ENCODE measurements at regions not wholly inside any gene's neighbourhood (a gene's known extent, or its start where the extent isn't known, plus 50 kb on each side); places are given as distances from the start of the nearest gene placed in this dataset.

DNA sequence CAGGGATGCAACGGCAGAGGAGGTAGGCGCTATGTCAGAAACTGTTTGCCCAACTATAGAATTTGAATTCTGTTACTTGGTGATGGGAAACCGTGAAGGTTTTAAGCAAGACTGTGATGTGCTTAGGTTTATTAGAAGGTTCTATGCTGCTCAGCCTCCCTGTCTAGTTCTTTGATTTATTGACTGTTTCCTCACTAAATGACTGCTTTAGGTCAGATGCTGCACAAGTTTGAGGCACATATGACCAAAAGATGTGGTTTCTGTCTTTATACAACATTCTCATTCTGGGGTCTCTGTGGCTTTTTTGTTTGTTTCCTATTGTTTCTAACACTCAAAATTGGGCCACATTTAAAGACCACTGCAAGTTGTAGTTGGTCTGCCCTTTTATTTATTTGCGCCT is 323.0 kb upstream of the OBI1 start:
- Mint-ChIP-seq H3K27me3 (ENCODE audit: low read depth) (peaks cover 37% of the 10 kb centered on the region), H3K27ac (ENCODE audit: unreplicated experiment) (no peak overlapping the region), H3K36me3 (ENCODE audit: low read depth) (no peaks in the 10 kb centered on the region), H3K4me1 (no peaks in the 10 kb centered on the region), H3K9me3 (no peaks in the 10 kb centered on the region), H3K4me3 (no peak overlapping the region)
- no peak for DNase-seq (ENCODE audit: low read depth, low spot score)
- TF ChIP-seq, protein P1, sequence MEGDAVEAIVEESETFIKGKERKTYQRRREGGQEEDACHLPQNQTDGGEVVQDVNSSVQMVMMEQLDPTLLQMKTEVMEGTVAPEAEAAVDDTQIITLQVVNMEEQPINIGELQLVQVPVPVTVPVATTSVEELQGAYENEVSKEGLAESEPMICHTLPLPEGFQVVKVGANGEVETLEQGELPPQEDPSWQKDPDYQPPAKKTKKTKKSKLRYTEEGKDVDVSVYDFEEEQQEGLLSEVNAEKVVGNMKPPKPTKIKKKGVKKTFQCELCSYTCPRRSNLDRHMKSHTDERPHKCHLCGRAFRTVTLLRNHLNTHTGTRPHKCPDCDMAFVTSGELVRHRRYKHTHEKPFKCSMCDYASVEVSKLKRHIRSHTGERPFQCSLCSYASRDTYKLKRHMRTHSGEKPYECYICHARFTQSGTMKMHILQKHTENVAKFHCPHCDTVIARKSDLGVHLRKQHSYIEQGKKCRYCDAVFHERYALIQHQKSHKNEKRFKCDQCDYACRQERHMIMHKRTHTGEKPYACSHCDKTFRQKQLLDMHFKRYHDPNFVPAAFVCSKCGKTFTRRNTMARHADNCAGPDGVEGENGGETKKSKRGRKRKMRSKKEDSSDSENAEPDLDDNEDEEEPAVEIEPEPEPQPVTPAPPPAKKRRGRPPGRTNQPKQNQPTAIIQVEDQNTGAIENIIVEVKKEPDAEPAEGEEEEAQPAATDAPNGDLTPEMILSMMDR (conservative IDR thresholded peaks at IDR 0.05) = no peak

DNA sequence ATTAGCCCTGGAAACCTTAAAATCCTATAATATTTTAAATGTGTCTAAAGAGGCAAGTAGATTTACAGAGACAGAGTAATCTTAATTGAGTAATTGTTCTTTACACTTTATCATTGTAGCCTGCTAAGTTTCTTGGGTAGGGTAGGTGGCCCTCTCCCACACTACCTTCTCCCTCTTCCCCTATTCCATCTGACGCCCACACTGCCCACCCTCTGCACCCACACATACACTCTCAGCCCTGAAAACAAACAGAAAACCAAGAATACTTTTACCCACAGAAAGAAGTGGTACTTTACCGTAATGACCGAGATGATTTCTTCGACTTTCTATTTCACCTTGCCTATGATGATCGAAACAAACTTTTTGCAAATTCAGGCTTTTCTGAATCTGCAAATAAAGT is 320.4 kb upstream of the OBI1 start:
- TF ChIP-seq, protein P1 (conservative IDR thresholded peaks at IDR 0.05) = no peak
- Mint-ChIP-seq H3K27me3 (ENCODE audit: low read depth) (peaks cover 44% of the 10 kb centered on the region), H3K4me1 (no peaks in the 10 kb centered on the region), H3K9me3 (no peaks in the 10 kb centered on the region), H3K4me3 (no peak overlapping the region), H3K27ac (ENCODE audit: unreplicated experiment) (no peak overlapping the region), H3K36me3 (ENCODE audit: low read depth) (no peaks in the 10 kb centered on the region)
- DNase-seq (ENCODE audit: low read depth, low spot score) = no peak

DNA sequence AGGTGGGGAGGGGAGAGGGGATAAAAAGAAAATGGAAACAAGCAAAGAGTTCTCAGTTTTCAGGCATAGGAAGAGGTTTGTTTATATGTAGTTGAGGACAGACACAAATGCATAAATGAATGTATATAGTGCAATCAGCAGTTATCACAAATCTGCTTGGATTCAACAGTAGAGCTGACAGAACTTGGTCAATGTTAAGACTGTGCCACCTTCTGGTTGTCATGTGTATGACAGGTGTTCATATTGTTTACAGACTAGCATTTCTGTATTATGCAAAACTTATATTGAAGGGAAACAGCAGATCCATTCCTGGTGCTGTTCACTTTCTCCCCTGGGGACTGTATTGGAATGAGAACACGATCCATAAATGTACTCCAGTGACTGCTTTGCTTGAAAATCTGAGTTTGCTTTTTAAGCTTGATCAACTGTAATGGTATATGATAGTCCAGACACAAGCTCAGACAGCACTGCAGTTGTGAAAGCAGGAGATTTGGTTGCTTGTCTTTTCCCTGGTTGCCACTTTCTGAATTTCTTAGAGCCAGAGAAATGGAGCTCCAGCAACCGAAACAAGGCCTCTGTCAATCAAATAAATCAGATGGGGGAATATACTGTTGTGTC is 319.5 kb upstream of the OBI1 start:
- Mint-ChIP-seq H3K9me3 (no peaks in the 10 kb centered on the region), H3K27ac (ENCODE audit: unreplicated experiment) (no peak overlapping the region), H3K36me3 (ENCODE audit: low read depth) (no peaks in the 10 kb centered on the region), H3K4me1 (no peaks in the 10 kb centered on the region), H3K27me3 (ENCODE audit: low read depth) (peaks cover 43% of the 10 kb centered on the region), H3K4me3 (no peak overlapping the region)
- DNase-seq (ENCODE audit: low read depth, low spot score) = peak; percentile 60
- TF ChIP-seq, protein P1 (conservative IDR thresholded peaks at IDR 0.05) = peak; percentile 81

DNA sequence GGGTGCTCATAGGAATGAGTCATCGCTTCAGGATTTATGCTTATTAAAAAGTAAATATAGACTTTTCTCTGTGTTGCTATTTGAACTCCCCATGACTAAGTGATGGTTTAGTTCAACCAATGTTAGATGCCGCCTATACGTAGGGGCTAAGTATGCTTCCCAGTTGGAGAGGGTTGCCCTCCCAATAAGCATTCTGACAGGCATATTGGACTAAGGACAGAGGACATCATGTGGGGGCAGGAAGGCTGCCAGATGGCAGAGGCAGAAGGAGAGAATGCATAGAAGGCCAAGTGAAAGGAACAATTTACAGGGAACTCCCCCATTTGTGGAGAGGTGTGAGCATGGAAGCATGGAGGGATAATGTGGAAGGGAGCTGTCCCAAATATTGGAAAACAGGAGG is 318.4 kb upstream of the OBI1 start:
- Mint-ChIP-seq H3K27me3 (ENCODE audit: low read depth) (peaks cover 37% of the 10 kb centered on the region), H3K36me3 (ENCODE audit: low read depth) (no peaks in the 10 kb centered on the region), H3K9me3 (no peaks in the 10 kb centered on the region), H3K4me1 (no peaks in the 10 kb centered on the region), H3K27ac (ENCODE audit: unreplicated experiment) (no peak overlapping the region), H3K4me3 (no peak overlapping the region)
- TF ChIP-seq, protein P1 (conservative IDR thresholded peaks at IDR 0.05) = no peak
- no peak for DNase-seq (ENCODE audit: low read depth, low spot score)

DNA sequence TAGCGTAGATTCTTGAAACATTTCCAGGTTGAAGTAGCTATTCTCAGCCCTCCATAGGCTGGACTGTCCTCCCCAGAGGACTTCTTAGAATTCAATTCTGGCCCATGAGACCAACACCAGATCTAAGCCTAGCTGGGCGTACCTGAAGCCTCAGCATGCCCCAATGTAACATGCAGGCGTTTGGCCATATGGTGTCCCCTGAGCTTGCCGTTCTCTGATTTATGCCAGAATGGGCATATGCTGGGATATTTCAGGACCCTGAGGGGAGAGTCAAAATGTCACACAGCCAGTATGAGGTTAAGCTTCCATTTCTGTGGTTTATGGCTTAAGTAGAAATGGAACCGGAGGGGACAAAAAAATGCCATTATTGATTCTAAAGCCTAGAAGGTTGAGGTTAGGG is 317.7 kb upstream of the OBI1 start:
- Mint-ChIP-seq H3K36me3 (ENCODE audit: low read depth) (no peaks in the 10 kb centered on the region), H3K4me1 (no peaks in the 10 kb centered on the region), H3K27ac (ENCODE audit: unreplicated experiment) (no peak overlapping the region), H3K27me3 (ENCODE audit: low read depth) (peaks cover 34% of the 10 kb centered on the region), H3K4me3 (no peak overlapping the region), H3K9me3 (no peaks in the 10 kb centered on the region)
- TF ChIP-seq, protein P1 (conservative IDR thresholded peaks at IDR 0.05) = no peak
- DNase-seq (ENCODE audit: low read depth, low spot score) = no peak
